HG03175 (cell line): ENCODE measurements at regions not wholly inside any gene's neighbourhood (a gene's known extent, or its start where the extent isn't known, plus 50 kb on each side); places are given as distances from the start of the nearest gene placed in this dataset.
"Not testable (repeated sequence)": the region's sequence is repeated elsewhere in the genome, so short reads cannot be mapped to it uniquely, and the experiment has no call there.

Experiments used
- ATAC-seq: cut with Tn5 transposase; IDR thresholded peaks from one replicate; pipeline ENCODE4 v1.9.1; 2021; ENCODE audit warnings: mild to moderate bottlenecking, moderate library complexity; ENCODE audit not compliant: unreplicated experiment

DNA sequence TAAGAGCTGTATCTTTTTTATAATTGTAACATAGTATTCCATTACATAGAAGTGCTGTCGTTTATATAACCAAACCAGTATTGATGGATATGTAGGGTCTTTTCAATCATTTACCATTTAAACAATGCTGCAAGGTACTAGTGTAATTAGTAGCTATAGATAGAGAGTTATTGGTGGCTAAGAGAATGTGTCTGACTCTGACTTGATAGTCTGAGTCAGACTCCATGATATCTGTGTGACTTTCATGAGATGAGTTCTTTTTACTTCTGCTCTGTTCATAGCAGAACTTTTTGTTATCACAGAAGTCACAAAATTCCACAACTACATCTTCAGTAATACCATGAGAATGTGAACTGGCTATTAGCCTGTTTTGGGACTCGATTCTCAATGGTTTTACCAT lies 150.6 kb downstream of the FHIP1A start:
- ATAC-seq = no peak

- no peak for ATAC-seq
Measured at GRCh38 chr4:151561551-151562256, 152.7 kb downstream of the FHIP1A start.

DNA sequence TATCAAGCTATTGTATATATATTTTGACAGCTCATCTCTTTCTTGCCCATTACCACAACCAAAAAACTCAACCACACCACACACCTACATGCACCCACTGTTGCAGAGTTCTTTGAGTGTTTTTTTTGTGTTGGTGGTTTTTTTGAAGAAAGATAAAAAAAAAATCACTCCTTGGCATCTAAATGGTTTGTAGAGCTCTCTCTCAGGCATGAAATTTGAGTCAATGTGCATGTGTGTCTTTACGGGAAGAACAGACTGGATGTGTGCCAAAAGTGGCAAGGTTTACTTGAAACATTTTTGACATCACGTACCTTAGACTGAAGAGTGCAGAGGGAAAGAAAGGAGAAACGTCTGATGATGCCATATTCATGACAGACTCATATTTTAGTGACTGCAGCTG lies 154.2 kb downstream of the FHIP1A start:
- ATAC-seq = no peak

DNA sequence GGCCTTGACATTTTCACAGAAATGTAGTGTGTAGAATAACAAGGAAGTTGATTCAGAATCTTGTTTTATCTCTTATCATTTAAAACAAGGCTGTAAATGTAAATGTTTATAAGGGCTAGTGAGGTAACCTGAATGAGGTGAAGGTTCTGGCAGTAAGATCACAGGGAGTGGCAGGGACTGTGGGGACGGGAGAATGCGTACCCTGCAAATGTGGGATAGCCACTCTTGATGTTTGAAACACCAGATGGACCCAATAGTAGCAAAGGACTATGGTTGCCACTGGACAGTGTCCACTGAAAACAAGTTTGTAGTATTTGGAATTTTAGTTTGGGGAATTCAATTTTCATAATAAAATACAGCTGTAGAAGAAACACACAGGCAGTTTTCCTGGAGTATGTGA lies 155.3 kb downstream of the FHIP1A start:
- ATAC-seq = no peak

DNA sequence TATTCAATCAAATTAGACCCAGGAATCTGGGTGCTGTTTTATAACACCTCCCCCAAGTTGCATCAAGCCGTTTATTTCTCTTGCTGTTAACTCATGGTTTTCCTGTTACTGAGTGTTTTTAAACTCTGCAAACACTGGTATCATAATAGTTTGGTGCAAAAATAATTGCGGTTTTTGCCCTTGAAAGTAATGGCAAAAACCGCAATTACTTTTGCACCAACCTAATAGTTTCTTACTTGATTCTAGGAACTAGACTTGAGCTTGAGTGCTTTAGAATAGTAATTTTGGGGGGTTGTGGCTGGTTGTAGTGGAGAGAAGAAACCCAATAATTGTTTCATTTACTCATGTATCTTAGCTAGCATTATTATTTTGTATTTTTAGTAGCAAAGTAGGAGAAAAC lies 156.6 kb downstream of the FHIP1A start:
- ATAC-seq = no peak

DNA sequence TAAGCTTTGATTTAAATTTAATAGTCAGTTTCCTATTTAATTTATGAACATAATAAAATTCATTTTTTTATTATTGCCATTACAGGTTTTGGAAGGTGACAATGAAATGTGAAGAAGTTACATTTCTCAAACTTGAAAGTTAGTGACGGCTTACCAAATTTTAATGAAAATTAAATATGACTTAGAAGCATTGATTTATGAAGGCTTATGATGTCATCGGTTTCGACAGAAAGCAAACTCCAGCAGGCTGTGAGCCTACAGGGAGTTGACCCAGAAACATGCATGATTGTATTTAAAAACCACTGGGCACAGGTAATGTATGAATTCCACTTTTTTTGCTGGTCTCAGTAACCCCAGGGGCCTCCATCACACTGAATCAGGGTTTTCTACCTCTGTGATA lies 157.1 kb downstream of the FHIP1A start:
- no peak for ATAC-seq

GRCh38 chr4:151567056-151567455 lies 158.1 kb downstream of the FHIP1A start:
- ATAC-seq = peak; percentile 96

GRCh38 chr4:151568966-151569365 lies 160.0 kb downstream of the FHIP1A start:
- no peak for ATAC-seq

GRCh38 chr4:151569650-151570049 lies 160.7 kb downstream of the FHIP1A start:
- ATAC-seq = no peak

GRCh38 chr4:151573474-151573873 lies 164.5 kb downstream of the FHIP1A start:
- no peak for ATAC-seq

GRCh38 chr4:151573945-151574344 lies 165.0 kb downstream of the FHIP1A start:
- ATAC-seq = no peak

DNA sequence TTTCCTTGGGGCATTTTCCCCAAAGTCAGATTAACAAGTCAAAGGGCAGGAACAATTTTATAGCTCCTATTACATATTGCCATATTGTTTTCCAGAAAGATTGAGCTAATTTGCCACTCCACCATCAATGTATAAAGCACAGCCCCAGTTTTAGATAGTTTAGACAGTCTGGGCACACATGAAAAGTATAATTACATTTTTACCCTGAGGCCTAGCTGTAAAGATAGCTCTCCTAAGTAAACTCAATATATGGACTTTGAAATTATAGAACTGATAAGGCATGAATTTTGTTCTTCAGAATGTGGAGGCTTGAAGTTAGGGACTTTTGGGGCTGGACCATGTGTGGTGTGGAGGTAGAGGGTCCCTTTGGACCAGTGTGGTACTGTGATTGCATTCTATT lies 166.0 kb downstream of the FHIP1A start:
- ATAC-seq = no peak

DNA sequence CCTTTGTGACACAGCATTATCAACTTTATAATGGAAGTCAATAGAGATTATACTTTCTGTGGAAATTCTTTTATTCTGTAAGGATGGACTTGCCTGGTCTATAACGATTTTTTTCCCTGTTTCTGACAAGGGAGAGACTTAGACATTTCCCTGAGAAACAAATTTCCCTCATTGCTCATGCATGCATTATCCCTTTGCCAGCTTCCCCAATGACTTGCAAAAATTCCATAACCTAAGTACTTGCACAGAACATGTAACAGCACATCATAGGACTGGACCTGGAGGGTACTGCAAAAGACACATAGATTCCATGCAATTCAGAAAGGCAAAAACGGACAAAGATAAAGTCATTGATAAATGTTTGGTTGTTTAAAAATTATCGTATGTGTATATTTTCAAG lies 166.7 kb downstream of the FHIP1A start:
- no peak for ATAC-seq

GRCh38 chr4:151576627-151577026 lies 167.7 kb downstream of the FHIP1A start:
- ATAC-seq = no peak

DNA sequence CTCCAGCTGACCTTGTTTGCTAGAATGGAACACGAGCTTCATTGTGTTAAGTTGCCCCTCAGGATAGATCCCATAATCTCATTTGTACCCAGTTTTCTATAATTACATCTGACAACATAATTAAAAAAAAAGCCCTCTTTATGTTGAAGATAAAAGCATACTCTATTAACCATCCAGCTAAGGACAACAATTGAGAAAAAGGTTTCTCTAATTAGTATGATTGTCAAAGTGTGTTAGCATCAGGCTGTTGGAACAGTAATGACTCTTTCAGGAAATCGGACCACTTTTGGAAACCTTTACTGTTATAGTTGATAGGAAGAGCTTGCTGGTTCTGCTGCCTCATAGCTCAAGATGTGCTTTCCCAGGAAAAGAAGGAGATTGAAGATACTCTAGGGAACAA lies 172.6 kb downstream of the FHIP1A start:
- ATAC-seq = no peak

DNA sequence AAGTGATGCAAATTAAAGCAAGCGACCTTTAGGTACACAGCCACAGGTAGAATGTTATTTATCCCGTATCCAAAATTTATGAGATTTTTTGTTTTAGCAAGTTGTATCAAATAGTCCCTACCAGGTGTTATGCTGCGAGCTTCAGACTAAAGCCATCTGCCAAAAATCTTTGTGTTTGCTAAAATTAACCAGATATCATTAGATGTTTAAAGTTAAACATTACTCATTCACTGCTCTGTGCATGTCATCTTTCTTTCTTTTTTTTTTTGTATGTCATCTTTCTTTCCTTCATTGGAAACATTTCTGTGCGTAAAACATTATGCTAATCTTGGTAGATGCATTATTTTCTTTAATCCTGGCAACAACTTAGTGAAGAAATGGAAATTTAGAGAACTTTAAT lies 173.1 kb downstream of the FHIP1A start:
- ATAC-seq = no peak

DNA sequence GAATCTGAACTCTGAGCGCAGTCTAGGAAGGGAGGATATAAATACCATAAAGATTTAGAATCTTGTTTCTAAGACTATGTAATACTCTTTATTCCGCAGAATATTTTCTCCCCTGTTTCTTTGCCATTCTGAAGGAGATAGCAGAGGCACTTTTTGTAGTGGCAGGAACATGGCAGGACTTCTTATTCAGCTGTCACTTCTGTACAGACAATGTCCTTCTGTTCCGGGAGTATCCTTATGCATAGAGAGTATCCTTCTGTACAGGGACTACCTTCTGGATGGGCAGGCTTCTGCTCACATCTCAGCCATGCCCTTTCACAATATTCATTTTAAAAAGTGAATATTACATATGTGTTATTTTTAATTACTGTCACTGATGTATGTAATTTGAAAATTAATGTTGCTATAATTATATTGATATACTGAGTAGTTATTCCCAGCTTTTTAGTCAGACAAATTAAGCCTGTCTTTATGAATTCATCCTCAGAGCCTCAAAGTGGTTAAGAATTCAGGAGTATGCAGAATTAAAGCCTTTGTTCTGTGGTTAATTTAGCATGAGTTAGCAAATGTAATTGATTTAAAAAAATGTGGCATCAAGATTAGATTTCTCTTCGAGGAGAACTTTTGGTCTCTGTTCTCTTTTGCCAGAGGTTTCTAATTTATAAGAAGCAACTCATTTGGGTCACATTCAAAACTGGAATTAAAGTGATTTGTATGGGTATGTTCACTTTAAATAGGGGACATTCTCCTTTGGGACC lies 174.4 kb downstream of the FHIP1A start:
- no peak for ATAC-seq

DNA sequence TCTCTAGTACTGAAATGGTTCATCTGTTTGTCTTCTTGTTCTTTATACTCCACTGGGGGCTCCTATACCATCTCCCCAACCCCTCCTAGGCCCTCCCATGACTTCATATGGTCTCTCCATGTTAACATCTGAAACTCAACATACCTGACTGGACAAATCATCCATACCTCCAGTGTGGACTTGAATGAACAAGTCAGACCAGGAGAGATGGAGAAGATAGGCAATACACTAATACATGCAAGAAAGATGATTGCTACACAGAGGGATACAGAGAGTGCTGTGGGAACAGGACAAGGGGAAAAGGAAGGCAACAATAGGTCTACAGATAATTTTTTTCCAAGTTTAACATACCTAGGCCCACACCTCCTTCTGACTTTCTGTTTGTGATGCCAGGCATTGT lies 175.1 kb downstream of the FHIP1A start:
- no peak for ATAC-seq

- not testable (repeated sequence) for ATAC-seq
Measured at GRCh38 chr4:151595629-151596028, 165.2 kb downstream of the GATB start.

DNA sequence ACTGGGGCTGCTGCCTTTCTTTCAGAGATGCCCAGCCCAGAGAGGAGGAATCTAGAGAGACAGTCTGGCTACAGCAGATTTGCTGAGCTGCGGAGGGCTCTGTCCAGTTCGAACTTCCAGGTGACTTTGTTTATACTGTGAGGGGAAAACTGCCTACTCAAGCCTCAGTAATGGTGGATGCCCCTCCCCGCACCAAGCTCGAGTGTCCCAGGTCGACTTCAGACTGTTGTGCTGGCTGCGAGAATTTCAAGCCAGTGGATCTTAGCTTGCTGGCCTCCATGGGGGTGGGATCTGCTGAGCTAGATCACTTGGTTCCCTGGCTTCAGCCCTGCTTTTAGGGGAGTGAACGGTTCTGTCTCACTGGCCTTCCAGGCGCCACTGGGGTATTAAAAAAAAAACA lies 163.1 kb downstream of the GATB start:
- ATAC-seq = not testable (repeated sequence)

DNA sequence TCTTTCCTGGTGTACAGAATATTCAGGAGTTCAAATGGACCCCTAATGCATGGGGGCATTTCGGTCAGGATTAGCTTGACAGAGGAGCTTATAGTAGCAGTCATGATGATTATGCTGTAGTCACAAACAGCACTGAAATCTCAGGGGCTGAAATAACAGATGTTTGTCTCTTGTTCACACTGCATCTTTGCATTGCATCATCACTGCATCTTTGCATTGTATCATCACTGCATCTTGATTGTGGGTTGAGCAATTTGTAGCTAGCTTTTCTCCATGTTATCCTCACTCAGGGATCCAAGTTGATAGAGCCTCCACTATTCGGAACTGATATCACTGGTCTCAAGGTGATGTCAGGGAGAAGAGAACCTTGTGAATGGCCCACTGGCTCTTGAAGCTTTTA lies 160.9 kb downstream of the GATB start:
- no peak for ATAC-seq

- ATAC-seq = no peak
Measured at GRCh38 chr4:151600432-151600831, 160.4 kb downstream of the GATB start.

GRCh38 chr4:151603377-151603776 lies 157.4 kb downstream of the GATB start:
- no peak for ATAC-seq
